ENCODE measurements at regions not wholly inside any gene's neighbourhood (a gene's known extent, or its start where the extent isn't known, plus 50 kb on each side); places are given as distances from the start of the nearest gene placed in this dataset.

DNA sequence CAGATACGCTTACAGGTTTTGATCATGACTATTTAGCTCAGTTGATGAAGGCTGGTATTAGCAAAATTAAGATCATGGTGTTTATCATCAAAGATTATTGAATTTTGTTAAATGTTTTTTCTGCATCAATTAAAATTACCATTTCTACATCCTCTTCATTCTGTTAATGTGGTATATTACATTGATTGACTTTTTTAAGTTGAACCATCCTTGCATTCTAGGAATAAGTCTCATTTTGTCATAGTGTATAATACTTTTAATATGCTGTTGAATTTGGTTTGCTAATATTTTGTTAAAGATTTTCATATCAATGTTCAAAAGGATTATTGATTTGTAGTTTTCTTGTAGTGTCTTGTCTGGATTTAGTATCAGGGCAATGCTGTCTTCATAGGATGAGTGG lies 142.4 kb downstream of the LYPLAL1 start:
- no peak for DNase-seq
- Histone ChIP-seq H3K4me3 (no peak overlapping the region), H3K9me3 (peaks cover 0 to 2% (median 0%) of the 10 kb centered on the region in 4 donors), H3K27ac (no peak overlapping the region), H3K4me1 (no peaks in the 10 kb centered on the region), H3K36me3 (no peaks in the 10 kb centered on the region), H3K27me3 (no peaks in the 10 kb centered on the region)
- intact Hi-C loops (cut with DNase I) = no loop called here
- TF ChIP-seq POLR2A (IDR thresholded peaks at IDR 0.05) (no peak), POLR2AphosphoS5 (IDR thresholded peaks at IDR 0.05) (no peak), EP300 (IDR thresholded peaks at IDR 0.05) (no peak)
- TF ChIP-seq, protein P1, sequence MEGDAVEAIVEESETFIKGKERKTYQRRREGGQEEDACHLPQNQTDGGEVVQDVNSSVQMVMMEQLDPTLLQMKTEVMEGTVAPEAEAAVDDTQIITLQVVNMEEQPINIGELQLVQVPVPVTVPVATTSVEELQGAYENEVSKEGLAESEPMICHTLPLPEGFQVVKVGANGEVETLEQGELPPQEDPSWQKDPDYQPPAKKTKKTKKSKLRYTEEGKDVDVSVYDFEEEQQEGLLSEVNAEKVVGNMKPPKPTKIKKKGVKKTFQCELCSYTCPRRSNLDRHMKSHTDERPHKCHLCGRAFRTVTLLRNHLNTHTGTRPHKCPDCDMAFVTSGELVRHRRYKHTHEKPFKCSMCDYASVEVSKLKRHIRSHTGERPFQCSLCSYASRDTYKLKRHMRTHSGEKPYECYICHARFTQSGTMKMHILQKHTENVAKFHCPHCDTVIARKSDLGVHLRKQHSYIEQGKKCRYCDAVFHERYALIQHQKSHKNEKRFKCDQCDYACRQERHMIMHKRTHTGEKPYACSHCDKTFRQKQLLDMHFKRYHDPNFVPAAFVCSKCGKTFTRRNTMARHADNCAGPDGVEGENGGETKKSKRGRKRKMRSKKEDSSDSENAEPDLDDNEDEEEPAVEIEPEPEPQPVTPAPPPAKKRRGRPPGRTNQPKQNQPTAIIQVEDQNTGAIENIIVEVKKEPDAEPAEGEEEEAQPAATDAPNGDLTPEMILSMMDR (IDR thresholded peaks at IDR 0.05) = no peak
- 91 to 95% methylated on average over 1 of the region's 1 CpG for WGBS, 2 donors

GRCh38 chr1:219313961-219314360 lies 140.3 kb downstream of the LYPLAL1 start:
- intact Hi-C loops (cut with DNase I) = no loop called here

GRCh38 chr1:219312967-219313366 lies 139.3 kb downstream of the LYPLAL1 start:
- H3K36me3 ChIP-seq = no peaks in the 10 kb centered on the region
- H3K4me3 ChIP-seq = no peak overlapping the region
- no peak overlapping the region for H3K27ac ChIP-seq
- no peaks in the 10 kb centered on the region for H3K4me1 ChIP-seq
- H3K27me3 ChIP-seq = no peaks in the 10 kb centered on the region
- WGBS, 2 donors = 57 to 73% methylated on average over 3 of the region's 3 CpGs
- H3K9me3 ChIP-seq = peaks cover 0 to 2% (median 0%) of the 10 kb centered on the region in 4 donors
- DNase-seq = no peak
- no peak for TF ChIP-seq EP300 (IDR thresholded peaks at IDR 0.05)
- no peak for TF ChIP-seq POLR2A (IDR thresholded peaks at IDR 0.05)
- TF ChIP-seq, protein P1 (IDR thresholded peaks at IDR 0.05) = no peak
- TF ChIP-seq POLR2AphosphoS5 (IDR thresholded peaks at IDR 0.05) = no peak
- intact Hi-C loops (cut with DNase I) = no loop called here

More at GRCh38 chr1:219313961-219314360, 140.3 kb downstream of the LYPLAL1 start:
- Histone ChIP-seq H3K27me3 (no peaks in the 10 kb centered on the region), H3K4me1 (no peaks in the 10 kb centered on the region), H3K36me3 (no peaks in the 10 kb centered on the region), H3K9me3 (peaks cover 0 to 2% (median 0%) of the 10 kb centered on the region in 4 donors), H3K27ac (no peak overlapping the region), H3K4me3 (no peak overlapping the region)
- 92 to 93% methylated on average over 2 of the region's 2 CpGs for WGBS, 2 donors
- TF ChIP-seq POLR2A (IDR thresholded peaks at IDR 0.05) (no peak), EP300 (IDR thresholded peaks at IDR 0.05) (no peak), POLR2AphosphoS5 (IDR thresholded peaks at IDR 0.05) (no peak)
- TF ChIP-seq, protein P1 (IDR thresholded peaks at IDR 0.05) = no peak
- DNase-seq = no peak

DNA sequence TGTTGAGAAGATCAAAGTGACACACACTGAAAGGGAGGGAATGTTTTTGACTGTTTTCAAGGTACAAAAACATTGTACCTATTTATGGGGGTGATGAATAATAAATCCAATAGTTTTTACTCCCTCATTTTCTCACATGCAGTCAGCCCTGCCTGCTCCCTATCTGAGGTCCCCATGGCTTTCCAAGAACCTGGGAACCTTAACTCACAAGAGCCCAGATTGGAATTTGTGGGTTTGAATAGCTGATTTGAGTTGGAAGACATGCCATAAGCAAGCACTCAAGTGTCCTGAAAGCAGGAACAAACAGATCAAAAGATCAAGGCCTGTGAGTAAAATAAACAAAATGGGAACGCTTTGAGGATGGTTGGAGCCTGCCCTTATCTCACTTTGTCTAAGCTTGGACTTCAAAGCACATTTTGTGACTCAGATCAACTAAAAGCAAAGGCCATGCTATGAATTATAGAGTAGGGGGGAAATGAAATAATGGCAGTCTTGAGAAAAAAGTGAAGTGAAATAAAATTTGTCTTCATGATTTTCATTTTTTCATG lies 136.6 kb downstream of the LYPLAL1 start:
- Histone ChIP-seq H3K27ac (no peak overlapping the region), H3K27me3 (no peaks in the 10 kb centered on the region), H3K36me3 (no peaks in the 10 kb centered on the region), H3K9me3 (no peaks in the 10 kb centered on the region), H3K4me1 (no peaks in the 10 kb centered on the region), H3K4me3 (no peak overlapping the region)
- DNase-seq = no peak
- intact Hi-C loops (cut with DNase I) = no loop called here
- no peak for TF ChIP-seq POLR2AphosphoS5 (IDR thresholded peaks at IDR 0.05)
- no peak for TF ChIP-seq POLR2A (IDR thresholded peaks at IDR 0.05)
- TF ChIP-seq, protein P1 (IDR thresholded peaks at IDR 0.05) = no peak
- TF ChIP-seq EP300 (IDR thresholded peaks at IDR 0.05) = no peak
- WGBS, 2 donors = 23 to 37% methylated on average over 1 of the region's 1 CpG

DNA sequence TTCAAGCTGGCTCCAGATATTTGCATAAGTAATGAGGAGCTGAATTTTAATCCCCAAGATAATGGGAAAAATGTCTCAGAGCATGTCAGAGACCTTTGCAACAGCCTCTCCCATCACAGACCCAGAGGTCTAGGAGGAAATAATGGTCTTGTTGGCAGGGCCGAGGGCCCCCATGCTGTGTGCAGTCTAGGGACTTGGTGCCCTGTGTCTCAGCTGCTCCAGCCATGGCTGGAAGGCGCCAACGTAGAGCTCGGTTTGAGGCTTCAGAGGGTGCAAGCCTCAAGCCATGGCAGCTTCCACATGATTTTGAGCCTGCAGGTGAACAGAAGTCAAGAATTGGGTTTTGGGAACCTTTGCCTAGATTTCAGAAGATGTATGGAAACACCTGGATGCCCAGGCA lies 134.7 kb downstream of the LYPLAL1 start:
- intact Hi-C loops (cut with DNase I) = no loop called here
- H3K27ac ChIP-seq = no peak overlapping the region

More for the DNA sequence above, 134.7 kb downstream of the LYPLAL1 start:
- no peaks in the 10 kb centered on the region for H3K36me3 ChIP-seq
- 93% methylated on average over 4 of the region's 4 CpGs for WGBS, 2 donors
- H3K27me3 ChIP-seq = no peaks in the 10 kb centered on the region
- no peak overlapping the region for H3K4me3 ChIP-seq
- peaks cover 0 to 10% (median 7%) of the 10 kb centered on the region in 4 donors for H3K4me1 ChIP-seq
- H3K9me3 ChIP-seq = no peaks in the 10 kb centered on the region
- DNase-seq = no peak
- TF ChIP-seq POLR2A (IDR thresholded peaks at IDR 0.05) (no peak), EP300 (IDR thresholded peaks at IDR 0.05) (no peak), POLR2AphosphoS5 (IDR thresholded peaks at IDR 0.05) (no peak)
- TF ChIP-seq, protein P1 (IDR thresholded peaks at IDR 0.05) = no peak

Data from sigmoid colon (tissue), 6 donors.